Chondrocyte (in vitro differentiated cells): ENCODE measurements at regions not wholly inside any gene's neighbourhood (a gene's known extent, or its start where the extent isn't known, plus 50 kb on each side); places are given as distances from the start of the nearest gene placed in this dataset.

Source experiments
- DNase-seq: peaks from one replicate; pipeline ENCODE4 v3.0.0; 2021; ENCODE audit warnings: mixed read lengths, low spot score
- H3K27ac Mint-ChIP-seq: one replicate; pipeline ENCODE4 v1.8.0; 2021; ENCODE audit warnings: mild to moderate bottlenecking, moderate library complexity, mixed read lengths; ENCODE audit not compliant: unreplicated experiment
- H3K27me3 Mint-ChIP-seq: 2 replicates; pipeline ENCODE4 v1.8.0; 2021; ENCODE audit warnings: low read depth, mixed read lengths
- H3K36me3 Mint-ChIP-seq: 2 replicates; pipeline ENCODE4 v1.8.0; 2021; ENCODE audit warnings: low read depth, mixed read lengths
- H3K4me1 Mint-ChIP-seq: 2 replicates; pipeline ENCODE4 v1.8.0; 2021; ENCODE audit warnings: low read depth, mild to moderate bottlenecking, mixed read lengths
- H3K4me3 Mint-ChIP-seq: one replicate; pipeline ENCODE4 v1.8.0; 2021; ENCODE audit warnings: mild to moderate bottlenecking, moderate library complexity, mixed read lengths; ENCODE audit not compliant: unreplicated experiment
- H3K9me3 Mint-ChIP-seq: 2 replicates; pipeline ENCODE4 v1.8.0; 2021; ENCODE audit warnings: low read depth, mixed read lengths
- CTCF ChIP-seq: fragments of 200-600 bp; sonication (generic); IDR thresholded peaks from 2 replicates; pipeline ENCODE4 v1.5.0; 2021; ENCODE audit warnings: antibody characterized with exemption, mild to moderate bottlenecking, moderate library complexity

GRCh38 chr15:47933865-47934264 is 186.9 kb upstream of the SLC24A5 start:
- no peak for TF ChIP-seq CTCF
- H3K4me1 Mint-ChIP-seq, result no peaks in the 10 kb centered on the region

GRCh38 chr15:47934342-47934741 is 186.4 kb upstream of the SLC24A5 start:
- Mint-ChIP-seq H3K4me1 (no peaks in the 10 kb centered on the region), H3K27me3 (peaks cover 6% of the 10 kb centered on the region), H3K27ac (no peak overlapping the region), H3K4me3 (no peak overlapping the region), H3K9me3 (no peaks in the 10 kb centered on the region), H3K36me3 (no peaks in the 10 kb centered on the region)
- no peak for DNase-seq
- no peak for TF ChIP-seq CTCF

More at GRCh38 chr15:47933865-47934264, 186.9 kb upstream of the SLC24A5 start:
- DNase-seq, result no peak
- Mint-ChIP-seq H3K36me3 (no peaks in the 10 kb centered on the region), H3K27ac (no peak overlapping the region), H3K4me3 (no peak overlapping the region), H3K9me3 (no peaks in the 10 kb centered on the region), H3K27me3 (peaks cover 8% of the 10 kb centered on the region)

- DNase-seq, result no peak
- no peak overlapping the region for H3K4me3 Mint-ChIP-seq
- no peaks in the 10 kb centered on the region for H3K36me3 Mint-ChIP-seq
- no peak for TF ChIP-seq CTCF
- H3K4me1 Mint-ChIP-seq, result no peaks in the 10 kb centered on the region
- H3K27me3 Mint-ChIP-seq, result peaks cover 5% of the 10 kb centered on the region
- H3K9me3 Mint-ChIP-seq, result no peaks in the 10 kb centered on the region
- H3K27ac Mint-ChIP-seq, result no peak overlapping the region
Measured at GRCh38 chr15:47937834-47938233, 183.0 kb upstream of the SLC24A5 start.

- Mint-ChIP-seq H3K4me3 (no peak overlapping the region), H3K27ac (no peak overlapping the region), H3K36me3 (no peaks in the 10 kb centered on the region), H3K9me3 (no peaks in the 10 kb centered on the region), H3K4me1 (peaks cover 5% of the 10 kb centered on the region), H3K27me3 (peaks cover 11% of the 10 kb centered on the region)
- DNase-seq, result no peak
- peak; percentile 32 for TF ChIP-seq CTCF
Measured at GRCh38 chr15:47944637-47945288, 176.0 kb upstream of the SLC24A5 start.

- Mint-ChIP-seq H3K9me3 (no peaks in the 10 kb centered on the region), H3K4me1 (peaks cover 5% of the 10 kb centered on the region), H3K36me3 (peaks cover 3% of the 10 kb centered on the region), H3K4me3 (no peak overlapping the region), H3K27ac (no peak overlapping the region), H3K27me3 (peaks cover 15% of the 10 kb centered on the region)
- TF ChIP-seq CTCF, result no peak
- no peak for DNase-seq
Measured at GRCh38 chr15:47945872-47946650, 174.7 kb upstream of the SLC24A5 start.
